ENCODE measurements at regions not wholly inside any gene's neighbourhood (a gene's known extent, or its start where the extent isn't known, plus 50 kb on each side); places are given as distances from the start of the nearest gene placed in this dataset.

- TF ChIP-seq CTCF (conservative IDR thresholded peaks at IDR 0.05): no peak
- TF ChIP-seq ZFX (IDR thresholded peaks at IDR 0.05): no peak
Observed at GRCh38 chr4:63965875-63966274, 443.4 kb downstream of the TECRL start.

All from C4-2B (cell line).